ENCODE measurements at regions not wholly inside any gene's neighbourhood (a gene's known extent, or its start where the extent isn't known, plus 50 kb on each side); places are given as distances from the start of the nearest gene placed in this dataset.
"Not testable (repeated sequence)": the region's sequence is repeated elsewhere in the genome, so short reads cannot be mapped to it uniquely, and the experiment has no call there.

- ChIA-PET POLR2A (no interaction called here), SMC1A (ENCODE audit: uncharacterized antibody, unreplicated experiment) (no interaction called here), RAD21 (ENCODE audit: unreplicated experiment) (no interaction called here), CTCF (no interaction called here)
- in situ Hi-C loops (cut with MboI) (no loop called here), intact Hi-C loops (cut with micrococcal nuclease; ENCODE audit: unreplicated experiment) (no loop called here)
- Histone ChIP-seq H3K4me2 (ENCODE audit: control insufficient read depth, insufficient read depth) (no peak overlapping the region), H3K27me3 (replicated peaks in 1 of 2; ENCODE audit: control insufficient read depth in 2 of 2, insufficient read depth in 2 of 2, low read length in 1 of 2) (no peaks in the 10 kb centered on the region), H4K20me1 (ENCODE audit: control insufficient read depth, insufficient read depth) (no peaks in the 10 kb centered on the region), H3K4me3 (no peak overlapping the region), H3K9me3 (replicated peaks; ENCODE audit: control insufficient read depth, insufficient read depth, low read length) (no peaks in the 10 kb centered on the region; the same call in 2 of the 3 replicates), H2AFZ (ENCODE audit: control insufficient read depth, low read depth, low read length) (no peak overlapping the region), H3K36me3 (ENCODE audit: control insufficient read depth in 2 of 2, insufficient read depth in 2 of 2, low read length in 1 of 2) (no peaks in the 10 kb centered on the region), H3K27ac (ENCODE audit: control insufficient read depth, insufficient read depth) (no peak overlapping the region), H3K4me1 (ENCODE audit: control insufficient read depth, insufficient read depth, low read length) (no peaks in the 10 kb centered on the region), H3K9ac (ENCODE audit: control insufficient read depth, insufficient read depth, low read length) (no peak overlapping the region), H3K79me2 (ENCODE audit: control insufficient read depth, insufficient read depth, low read length) (no peaks in the 10 kb centered on the region)
- no peak for ATAC-seq
- WGBS (ENCODE audit: insufficient coverage, insufficient replicate concordance, low lambda C conversion rate, missing lambda C conversion rate), result 57% methylated on average over 15 of the region's 15 CpGs
- TF ChIP-seq RB1 (IDR thresholded peaks at IDR 0.05; ENCODE audit: borderline replicate concordance), result no peak
- no peak for TF ChIP-seq POU2F2 (IDR thresholded peaks at IDR 0.05; ENCODE audit: borderline replicate concordance, low read depth, low read length)
- TF ChIP-seq EED (IDR thresholded peaks at IDR 0.05; ENCODE audit: low read depth), result no peak
- TF ChIP-seq BMI1 (IDR thresholded peaks at IDR 0.05; ENCODE audit: borderline replicate concordance), result no peak
- TF ChIP-seq, protein P1, sequence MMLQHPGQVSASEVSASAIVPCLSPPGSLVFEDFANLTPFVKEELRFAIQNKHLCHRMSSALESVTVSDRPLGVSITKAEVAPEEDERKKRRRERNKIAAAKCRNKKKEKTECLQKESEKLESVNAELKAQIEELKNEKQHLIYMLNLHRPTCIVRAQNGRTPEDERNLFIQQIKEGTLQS (IDR thresholded peaks at IDR 0.05; ENCODE audit: borderline replicate concordance, extremely low read depth, low read depth, low read length), result no peak
- TF ChIP-seq USF2 (IDR thresholded peaks at IDR 0.05; ENCODE audit: borderline replicate concordance, low read depth, low read length), result no peak
- BruUV-seq (replicated peaks), result no TSS peak
- no peak for DNase-seq (ENCODE audit: low read depth, low spot score)
- no peak for FAIRE-seq
Observed at GRCh38 chr20:30491016-30491415, 766.4 kb upstream of the DEFB115 start.

DNA sequence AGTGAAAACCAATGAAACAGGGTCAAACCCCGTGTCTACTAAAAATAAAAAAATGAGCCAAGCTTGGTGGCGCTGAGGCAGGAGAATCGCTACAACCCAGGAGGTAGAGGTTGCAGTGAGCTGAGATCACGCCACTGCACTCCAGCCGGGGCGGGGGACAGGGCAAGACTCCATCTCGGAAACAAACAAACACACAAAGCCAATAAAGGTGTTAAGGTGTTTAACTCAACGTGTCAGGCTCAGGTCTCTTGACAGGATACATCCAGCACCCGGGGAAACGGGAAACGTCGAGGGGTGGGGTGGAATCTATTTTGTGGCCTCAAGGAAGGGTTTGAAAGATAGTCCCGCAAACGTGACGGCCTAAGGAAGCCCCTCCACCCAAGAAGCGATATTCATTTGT is 760.8 kb upstream of the DEFB115 start:
- WGBS (ENCODE audit: insufficient coverage, insufficient replicate concordance, low lambda C conversion rate, missing lambda C conversion rate), result 37% methylated on average over 16 of the region's 16 CpGs
- POLR2A ChIA-PET; BruUV-seq (replicated peaks); H3K9ac ChIP-seq (ENCODE audit: control insufficient read depth, insufficient read depth, low read length); H3K27ac ChIP-seq (ENCODE audit: control insufficient read depth, insufficient read depth); H3K4me2 ChIP-seq (ENCODE audit: control insufficient read depth, insufficient read depth); DNase-seq (ENCODE audit: low read depth, low spot score); H3K79me2 ChIP-seq (ENCODE audit: control insufficient read depth, insufficient read depth, low read length); RAD21 ChIA-PET (ENCODE audit: unreplicated experiment); in situ Hi-C loops (cut with MboI); H4K20me1 ChIP-seq (ENCODE audit: control insufficient read depth, insufficient read depth); H3K27me3 ChIP-seq (replicated peaks in 1 of 2; ENCODE audit: control insufficient read depth in 2 of 2, insufficient read depth in 2 of 2, low read length in 1 of 2); ATAC-seq; SMC1A ChIA-PET (ENCODE audit: uncharacterized antibody, unreplicated experiment); H2AFZ ChIP-seq (ENCODE audit: control insufficient read depth, low read depth, low read length); H3K36me3 ChIP-seq (ENCODE audit: control insufficient read depth in 2 of 2, insufficient read depth in 2 of 2, low read length in 1 of 2); H3K4me1 ChIP-seq (ENCODE audit: control insufficient read depth, insufficient read depth, low read length); CTCF ChIA-PET; FAIRE-seq; intact Hi-C loops (cut with micrococcal nuclease; ENCODE audit: unreplicated experiment); H3K4me3 ChIP-seq; H3K9me3 ChIP-seq (replicated peaks; ENCODE audit: control insufficient read depth, insufficient read depth, low read length): not testable (repeated sequence)

DNA sequence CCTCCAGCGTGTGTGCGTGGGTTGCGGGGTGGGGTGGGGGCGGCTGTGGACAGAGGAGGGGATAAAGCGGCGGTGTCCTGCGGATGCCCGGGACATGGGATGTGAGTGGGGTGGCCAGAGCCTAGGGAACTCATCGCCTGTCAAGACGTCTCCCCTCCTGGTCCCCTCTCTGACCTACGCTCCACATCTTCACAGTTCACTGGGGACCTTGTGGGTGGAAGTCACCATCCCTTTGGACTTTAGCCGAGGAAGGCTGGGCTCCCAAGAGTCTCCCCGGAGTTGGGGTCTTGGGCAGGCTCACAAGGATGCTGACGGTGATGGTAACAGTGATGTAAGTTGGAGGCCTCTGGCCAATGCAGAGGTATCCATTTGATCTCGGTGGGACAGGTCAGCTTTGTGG is 760.3 kb upstream of the DEFB115 start:
- H3K79me2 ChIP-seq (ENCODE audit: control insufficient read depth, insufficient read depth, low read length); in situ Hi-C loops (cut with MboI); H3K27ac ChIP-seq (ENCODE audit: control insufficient read depth, insufficient read depth); H3K9ac ChIP-seq (ENCODE audit: control insufficient read depth, insufficient read depth, low read length); H3K9me3 ChIP-seq (replicated peaks; ENCODE audit: control insufficient read depth, insufficient read depth, low read length); RAD21 ChIA-PET (ENCODE audit: unreplicated experiment); H2AFZ ChIP-seq (ENCODE audit: control insufficient read depth, low read depth, low read length); H3K36me3 ChIP-seq (ENCODE audit: control insufficient read depth in 2 of 2, insufficient read depth in 2 of 2, low read length in 1 of 2); POLR2A ChIA-PET; H3K4me3 ChIP-seq; BruUV-seq (replicated peaks); SMC1A ChIA-PET (ENCODE audit: uncharacterized antibody, unreplicated experiment); H3K4me1 ChIP-seq (ENCODE audit: control insufficient read depth, insufficient read depth, low read length); DNase-seq (ENCODE audit: low read depth, low spot score); ATAC-seq; intact Hi-C loops (cut with micrococcal nuclease; ENCODE audit: unreplicated experiment); H4K20me1 ChIP-seq (ENCODE audit: control insufficient read depth, insufficient read depth); FAIRE-seq; H3K27me3 ChIP-seq (replicated peaks in 1 of 2; ENCODE audit: control insufficient read depth in 2 of 2, insufficient read depth in 2 of 2, low read length in 1 of 2); CTCF ChIA-PET; H3K4me2 ChIP-seq (ENCODE audit: control insufficient read depth, insufficient read depth): not testable (repeated sequence)
- 87% methylated on average over 5 of the region's 15 CpGs for WGBS (ENCODE audit: insufficient coverage, insufficient replicate concordance, low lambda C conversion rate, missing lambda C conversion rate)
